Left ventricle myocardium inferior (tissue), 1 donor: ENCODE measurements at regions not wholly inside any gene's neighbourhood (a gene's known extent, or its start where the extent isn't known, plus 50 kb on each side); places are given as distances from the start of the nearest gene placed in this dataset.

ENCODE experiments used
- DNase-seq: peaks from one replicate; pipeline ENCODE4 v3.0.0-alpha.2; 2020
- H3K27ac ChIP-seq: fragments of 200-600 bp; replicated peaks from 2 replicates; pipeline ENCODE4 v1.8.0; 2021
- H3K27me3 ChIP-seq: fragments of 200-600 bp; 2 replicates; pipeline ENCODE4 v1.8.0; 2021; ENCODE audit warnings: low read depth
- H3K36me3 ChIP-seq: fragments of 200-600 bp; 2 replicates; pipeline ENCODE4 v1.8.0; 2021
- H3K4me1 ChIP-seq: fragments of 200-600 bp; 2 replicates; pipeline ENCODE4 v1.8.0; 2021
- H3K4me3 ChIP-seq: fragments of 200-600 bp; 2 replicates; pipeline ENCODE4 v1.8.0; 2021; ENCODE audit warnings: mild to moderate bottlenecking, moderate library complexity
- H3K9me3 ChIP-seq: fragments of 200-600 bp; replicated peaks from 2 replicates; pipeline ENCODE4 v1.8.0; 2021
- CTCF ChIP-seq: fragments of 200-600 bp; IDR thresholded peaks from 2 replicates; pipeline ENCODE4 v1.8.0; 2021; ENCODE audit warnings: antibody characterized with exemption, mild to moderate bottlenecking, borderline replicate concordance
- intact Hi-C: fragments of 100-400 bp; cut with micrococcal nuclease; formaldehyde crosslinking; loops from one replicate; pipeline ENCODE4 v1.11.0; 2022
- donor health status: DM: no; HTN: yes; CAD: no; lungs with severe emphysema.

- Histone ChIP-seq H3K9me3 (peaks cover 4% of the 10 kb centered on the region), H3K27me3 (no peaks in the 10 kb centered on the region), H3K27ac (no peak overlapping the region), H3K4me3 (no peak overlapping the region), H3K4me1 (no peaks in the 10 kb centered on the region), H3K36me3 (no peaks in the 10 kb centered on the region)
- intact Hi-C loops: no loop called here
- no peak for DNase-seq
- no peak for TF ChIP-seq CTCF
Measured at GRCh38 chr2:146532009-146532408, 1312.8 kb upstream of the ACVR2A start.

- TF ChIP-seq CTCF: no peak
- DNase-seq: no peak
- H3K9me3 ChIP-seq: peaks cover 8% of the 10 kb centered on the region
- no peaks in the 10 kb centered on the region for H3K4me1 ChIP-seq
- no peaks in the 10 kb centered on the region for H3K27me3 ChIP-seq
- no peak overlapping the region for H3K27ac ChIP-seq
- no peak overlapping the region for H3K4me3 ChIP-seq
- no peaks in the 10 kb centered on the region for H3K36me3 ChIP-seq
- intact Hi-C loops: no loop called here
Measured at GRCh38 chr2:146530886-146531285, 1313.9 kb upstream of the ACVR2A start.

- no peak for TF ChIP-seq CTCF
- Histone ChIP-seq H3K4me3 (no peak overlapping the region), H3K4me1 (no peaks in the 10 kb centered on the region), H3K27me3 (no peaks in the 10 kb centered on the region), H3K9me3 (peaks cover 8% of the 10 kb centered on the region), H3K36me3 (no peaks in the 10 kb centered on the region), H3K27ac (no peak overlapping the region)
- no peak for DNase-seq
- intact Hi-C loops: no loop called here
Measured at GRCh38 chr2:146527166-146527565, 1317.7 kb upstream of the ACVR2A start.

GRCh38 chr2:146523196-146523595, 1321.6 kb upstream of the ACVR2A start:
- H3K9me3 ChIP-seq: peaks cover 8% of the 10 kb centered on the region
- no peaks in the 10 kb centered on the region for H3K36me3 ChIP-seq
- DNase-seq: no peak
- peak; percentile 22 for TF ChIP-seq CTCF
- no peak overlapping the region for H3K4me3 ChIP-seq
- no peak overlapping the region for H3K27ac ChIP-seq
- no peaks in the 10 kb centered on the region for H3K27me3 ChIP-seq
- intact Hi-C loops: no loop called here
- no peaks in the 10 kb centered on the region for H3K4me1 ChIP-seq

GRCh38 chr2:146506851-146507250, 1338.0 kb upstream of the ACVR2A start:
- intact Hi-C loops: no loop called here
- no peaks in the 10 kb centered on the region for H3K36me3 ChIP-seq
- H3K4me1 ChIP-seq: no peaks in the 10 kb centered on the region
- no peak overlapping the region for H3K4me3 ChIP-seq
- H3K27me3 ChIP-seq: no peaks in the 10 kb centered on the region
- no peak overlapping the region for H3K27ac ChIP-seq
- DNase-seq: no peak
- H3K9me3 ChIP-seq: no peaks in the 10 kb centered on the region
- TF ChIP-seq CTCF: no peak

GRCh38 chr2:146503366-146503765, 1341.5 kb upstream of the ACVR2A start:
- Histone ChIP-seq H3K9me3 (no peaks in the 10 kb centered on the region), H3K27ac (no peak overlapping the region), H3K4me3 (no peak overlapping the region), H3K4me1 (no peaks in the 10 kb centered on the region), H3K27me3 (no peaks in the 10 kb centered on the region), H3K36me3 (no peaks in the 10 kb centered on the region)
- TF ChIP-seq CTCF: no peak
- intact Hi-C loops: no loop called here
- no peak for DNase-seq
